PC-9 (cell line): ENCODE measurements at regions not wholly inside any gene's neighbourhood (a gene's known extent, or its start where the extent isn't known, plus 50 kb on each side); places are given as distances from the start of the nearest gene placed in this dataset.

ENCODE experiments used
- EZH2 ChIP-seq: fragments of 200-600 bp; sonication (generic); IDR thresholded peaks from 2 replicates; pipeline ENCODE4 v1.8.0; 2017; ENCODE audit warnings: antibody characterized with exemption, low read depth
- TF ChIP-seq, protein P1 (sequence below): fragments of 200-600 bp; sonication (generic); conservative IDR thresholded peaks from 2 replicates; pipeline ENCODE4 v1.6.1; 2017; ENCODE audit warnings: mixed run types, antibody characterized with exemption, mild to moderate bottlenecking, moderate library complexity

DNA sequence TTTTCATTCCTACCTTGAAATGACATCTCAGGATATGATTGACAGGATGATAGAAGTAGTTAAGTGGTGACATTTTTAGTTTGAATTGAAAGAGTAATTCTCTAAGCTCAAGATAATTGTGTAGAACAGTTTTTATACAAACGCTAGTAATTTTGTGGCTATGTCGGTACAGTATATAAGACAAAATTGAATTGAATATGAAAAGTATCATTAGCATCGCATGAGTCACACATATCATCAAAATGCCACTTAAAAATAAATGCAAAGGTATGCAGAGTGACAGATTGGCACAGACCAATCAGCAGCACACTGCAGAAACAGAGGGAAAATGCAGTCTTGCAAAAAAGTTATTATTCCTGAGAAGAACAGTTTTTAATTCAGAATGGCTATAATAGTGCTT lies 608.2 kb upstream of the NETO1 start:
- TF ChIP-seq, protein P1, sequence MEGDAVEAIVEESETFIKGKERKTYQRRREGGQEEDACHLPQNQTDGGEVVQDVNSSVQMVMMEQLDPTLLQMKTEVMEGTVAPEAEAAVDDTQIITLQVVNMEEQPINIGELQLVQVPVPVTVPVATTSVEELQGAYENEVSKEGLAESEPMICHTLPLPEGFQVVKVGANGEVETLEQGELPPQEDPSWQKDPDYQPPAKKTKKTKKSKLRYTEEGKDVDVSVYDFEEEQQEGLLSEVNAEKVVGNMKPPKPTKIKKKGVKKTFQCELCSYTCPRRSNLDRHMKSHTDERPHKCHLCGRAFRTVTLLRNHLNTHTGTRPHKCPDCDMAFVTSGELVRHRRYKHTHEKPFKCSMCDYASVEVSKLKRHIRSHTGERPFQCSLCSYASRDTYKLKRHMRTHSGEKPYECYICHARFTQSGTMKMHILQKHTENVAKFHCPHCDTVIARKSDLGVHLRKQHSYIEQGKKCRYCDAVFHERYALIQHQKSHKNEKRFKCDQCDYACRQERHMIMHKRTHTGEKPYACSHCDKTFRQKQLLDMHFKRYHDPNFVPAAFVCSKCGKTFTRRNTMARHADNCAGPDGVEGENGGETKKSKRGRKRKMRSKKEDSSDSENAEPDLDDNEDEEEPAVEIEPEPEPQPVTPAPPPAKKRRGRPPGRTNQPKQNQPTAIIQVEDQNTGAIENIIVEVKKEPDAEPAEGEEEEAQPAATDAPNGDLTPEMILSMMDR: no peak
- TF ChIP-seq EZH2: no peak
